DMS114 treated with DMSO at 0.1 percent for 48 hours (cell line): ENCODE measurements at regions not wholly inside any gene's neighbourhood (a gene's known extent, or its start where the extent isn't known, plus 50 kb on each side); places are given as distances from the start of the nearest gene placed in this dataset.
"Not testable (repeated sequence)": the region's sequence is repeated elsewhere in the genome, so short reads cannot be mapped to it uniquely, and the experiment has no call there.

Source experiments
- DNase-seq: peaks from one replicate; lab custom pipeline; 2025; ENCODE audit not compliant: unreplicated experiment; lab: John Stamatoyannopoulos, UW

GRCh38 chr7:112982441-112983063, 104.1 kb downstream of the GPR85 start:
- DNase-seq: no peak

DNA sequence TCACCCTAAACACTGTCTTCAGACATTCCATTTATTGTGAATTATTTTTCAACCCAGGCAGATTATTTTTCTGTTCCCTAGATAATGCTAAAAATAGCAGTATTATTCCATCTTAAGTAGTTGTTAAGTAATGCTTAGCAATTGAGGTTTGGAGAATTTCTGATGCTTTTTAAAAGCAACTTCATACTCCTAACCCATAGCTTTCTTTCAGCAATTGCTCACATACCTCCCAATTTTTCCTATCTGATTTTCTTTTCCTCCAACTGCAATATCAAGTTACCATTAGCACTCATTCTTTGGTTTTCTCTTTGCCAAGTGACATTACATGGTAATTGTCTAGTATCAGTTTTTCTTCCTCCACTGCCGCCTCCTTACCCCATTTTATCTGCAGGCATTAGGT, 104.7 kb downstream of the GPR85 start:
- DNase-seq: no peak

GRCh38 chr7:112979055-112979454, 107.6 kb downstream of the GPR85 start:
- not testable (repeated sequence) for DNase-seq

GRCh38 chr7:112977244-112977955, 109.2 kb downstream of the GPR85 start:
- not testable (repeated sequence) for DNase-seq

DNA sequence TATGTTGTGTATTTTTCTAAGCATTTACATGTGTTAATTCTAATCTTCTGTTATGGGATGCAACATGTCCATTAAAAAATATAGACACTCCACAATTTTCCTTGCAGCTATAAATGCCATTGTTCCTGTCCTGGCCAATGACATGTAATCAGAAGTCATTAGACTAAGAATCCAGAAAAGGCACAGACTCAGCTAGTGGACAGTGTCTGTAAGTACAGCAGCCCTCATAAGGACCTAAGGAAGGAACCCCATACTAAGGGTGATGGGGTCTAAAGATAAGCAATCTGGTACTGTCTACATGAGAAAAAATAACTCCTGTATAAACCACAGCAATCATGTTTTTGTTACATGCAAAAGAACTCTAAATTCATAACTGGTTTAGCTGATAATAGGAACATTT, 115.9 kb downstream of the GPR85 start:
- no peak for DNase-seq

DNA sequence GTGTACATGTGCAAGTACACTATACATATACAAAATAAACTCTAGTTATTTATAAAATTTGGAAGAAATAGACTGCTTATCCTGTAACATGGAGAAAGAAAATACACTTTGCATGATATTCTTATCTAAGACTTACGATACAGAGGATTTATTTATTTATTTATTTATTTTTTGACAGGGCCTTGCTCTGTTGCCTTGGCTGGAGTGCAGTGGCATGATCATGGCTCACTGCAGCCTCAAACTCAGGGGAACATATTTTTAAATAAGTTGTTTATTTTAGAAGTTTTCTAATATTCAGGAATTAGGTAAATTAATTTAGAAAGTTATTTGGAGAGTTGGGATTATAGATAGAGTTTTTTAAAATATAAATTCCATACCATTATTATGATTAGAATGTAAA, 116.7 kb downstream of the GPR85 start:
- DNase-seq: no peak

- DNase-seq: no peak
Observed at GRCh38 chr7:112965506-112965905, 121.1 kb downstream of the GPR85 start.

- DNase-seq: no peak
Observed at GRCh38 chr7:112963634-112964033, 123.0 kb downstream of the GPR85 start.

DNA sequence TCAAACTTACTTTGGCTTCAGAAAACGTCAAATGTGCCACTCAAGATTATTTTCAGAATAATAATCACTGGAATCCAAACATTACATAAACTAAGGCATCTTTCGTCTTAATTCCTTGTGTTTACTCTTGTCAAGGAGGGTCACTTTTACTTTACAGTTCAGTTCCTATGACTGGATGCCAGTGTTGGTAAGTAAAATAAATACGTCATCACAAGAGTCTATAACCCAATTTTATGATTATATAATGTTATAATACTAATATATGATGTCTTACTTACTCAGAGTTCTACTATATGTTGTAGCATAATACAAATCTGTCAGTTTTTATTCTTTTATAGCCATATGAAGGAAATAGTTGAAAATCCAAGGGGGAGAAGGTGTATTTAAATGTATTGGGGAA, 123.8 kb downstream of the GPR85 start:
- no peak for DNase-seq

- no peak for DNase-seq
Observed at GRCh38 chr7:112959276-112959675, 127.4 kb downstream of the GPR85 start.

DNA sequence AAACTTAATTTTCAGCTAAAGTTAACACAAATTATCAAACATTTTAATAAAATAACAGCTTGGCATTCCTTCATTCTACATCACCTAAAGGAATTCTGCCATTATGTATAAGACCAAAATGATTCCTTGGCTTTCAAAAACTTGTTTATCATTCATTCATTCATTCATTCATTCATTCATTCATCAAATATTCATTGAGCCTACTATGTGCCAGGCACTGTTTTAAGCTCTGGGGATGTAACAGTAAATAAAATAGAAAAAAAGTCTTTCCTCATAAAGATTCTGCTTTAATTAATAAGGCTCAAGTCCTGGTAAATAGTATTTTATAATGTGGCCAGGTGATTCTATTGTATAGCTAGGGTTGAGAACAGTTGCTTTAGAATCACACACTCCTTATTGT, 127.9 kb downstream of the GPR85 start:
- DNase-seq: no peak

DNA sequence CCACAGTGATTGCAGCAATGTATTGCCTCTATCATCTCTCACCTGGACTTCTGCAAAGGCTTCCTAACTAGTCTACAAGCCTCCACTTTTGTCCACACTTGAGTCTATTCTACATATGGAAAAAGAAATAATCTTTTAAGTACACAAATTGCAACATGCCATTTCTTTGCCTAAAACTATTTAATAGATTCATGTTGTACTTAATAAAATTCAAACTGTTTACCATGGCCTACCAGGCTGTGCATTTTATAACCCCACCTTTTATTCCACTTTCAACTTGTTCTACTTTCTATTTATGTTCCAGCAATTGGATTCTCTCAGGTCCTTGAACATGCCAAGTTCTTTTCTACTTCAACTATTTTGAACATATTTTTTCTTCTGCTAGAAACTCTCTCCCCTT, 128.7 kb downstream of the GPR85 start:
- no peak for DNase-seq

DNA sequence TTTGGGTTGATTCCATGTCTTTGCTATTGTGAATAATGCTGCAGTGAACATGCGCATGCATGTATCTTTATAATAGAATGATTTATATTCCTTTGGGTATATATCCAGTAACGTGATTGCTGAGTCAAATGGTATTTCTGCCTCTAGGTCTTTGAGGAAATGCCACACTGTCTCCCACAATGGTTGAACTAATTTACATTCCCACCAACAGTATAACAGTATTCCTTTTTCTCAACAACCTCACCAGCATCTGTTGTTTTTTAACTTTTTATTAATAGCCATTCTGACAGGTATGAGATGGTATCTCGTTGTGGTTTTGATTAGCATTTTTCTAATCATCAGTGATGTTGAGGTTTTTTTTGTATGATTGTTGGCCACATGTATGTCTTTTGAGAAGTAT, 133.6 kb downstream of the GPR85 start:
- DNase-seq: not testable (repeated sequence)

- no peak for DNase-seq
Observed at GRCh38 chr7:112951070-112951469, 135.6 kb downstream of the GPR85 start.

DNA sequence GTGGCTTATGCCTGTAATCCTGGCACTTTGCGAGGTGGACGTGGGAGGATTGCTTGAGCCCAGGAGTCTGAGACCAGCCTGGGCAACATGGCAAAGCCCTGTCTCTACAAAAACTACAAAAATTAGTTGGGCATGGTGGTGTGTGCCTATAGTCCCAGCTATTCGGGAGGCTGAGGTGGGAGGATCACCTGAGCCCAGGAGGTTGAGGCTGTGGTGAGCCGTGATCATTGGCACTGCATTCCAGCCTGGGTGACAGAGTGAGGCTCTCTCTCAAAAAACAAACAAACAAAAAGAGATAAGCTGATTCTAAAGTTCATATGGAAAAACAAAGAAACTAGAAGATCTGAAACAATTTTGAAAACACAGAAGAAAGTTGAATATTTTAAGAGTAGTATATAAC, 136.9 kb downstream of the GPR85 start:
- DNase-seq: not testable (repeated sequence)

DNA sequence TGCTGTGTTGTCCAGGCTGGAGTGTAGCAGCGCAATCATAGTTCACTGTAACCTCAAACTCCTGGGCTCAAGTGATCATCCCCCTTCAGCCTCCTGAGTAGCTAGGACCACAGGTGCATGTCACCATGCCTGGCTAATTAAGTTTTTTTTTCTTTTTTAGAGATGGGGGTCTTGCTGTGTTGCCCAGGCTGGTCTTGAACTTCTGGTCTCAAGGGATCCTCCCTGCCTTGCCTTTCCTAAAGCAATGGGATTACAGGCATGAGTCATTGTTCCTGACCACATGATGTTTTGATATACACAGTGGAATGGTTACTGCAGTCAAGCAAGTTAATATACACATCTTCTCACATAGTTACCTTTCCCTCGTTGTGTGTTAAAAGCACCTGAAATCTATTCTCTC, 140.3 kb downstream of the GPR85 start:
- no peak for DNase-seq

GRCh38 chr7:112945046-112945445, 141.6 kb downstream of the GPR85 start:
- DNase-seq: no peak

DNA sequence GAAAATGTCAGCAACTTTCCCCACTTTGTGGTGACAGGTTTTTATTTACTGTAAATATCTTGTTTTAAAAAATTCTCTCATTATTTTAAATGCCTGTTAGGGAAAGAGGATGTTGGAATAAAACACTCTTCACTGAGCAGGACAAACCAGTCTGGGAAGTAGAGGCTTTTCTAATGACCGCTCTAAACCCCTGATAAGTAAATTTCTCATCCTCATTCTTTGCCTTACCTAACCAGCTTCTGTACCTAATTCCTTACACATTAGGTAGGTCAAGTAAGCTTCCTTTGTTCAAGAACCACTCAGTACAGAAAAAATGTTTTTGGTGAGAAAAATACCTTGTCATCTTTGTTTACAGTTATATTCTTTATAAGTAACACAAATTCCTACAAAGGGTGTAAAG, 143.6 kb downstream of the GPR85 start:
- DNase-seq: no peak

DNA sequence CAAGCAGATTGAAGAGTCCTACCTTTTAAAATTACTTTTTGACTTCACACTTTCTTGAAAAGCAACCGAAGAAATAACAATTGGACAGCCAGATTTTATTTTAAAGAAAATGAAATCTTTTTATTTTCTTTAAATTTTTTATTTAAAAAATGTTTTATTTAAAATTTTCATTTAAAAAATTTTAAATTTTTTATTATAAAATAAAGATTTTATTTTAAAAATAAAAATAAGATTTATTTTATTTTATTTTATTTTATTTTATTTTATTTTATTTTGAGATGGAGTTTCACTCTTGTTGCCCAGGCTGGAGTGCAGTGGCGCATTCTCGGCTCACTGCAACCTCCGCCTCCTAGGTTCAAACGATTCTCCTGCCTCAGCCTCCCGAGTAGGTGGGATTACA, 144.5 kb downstream of the GPR85 start:
- not testable (repeated sequence) for DNase-seq

GRCh38 chr7:112940314-112940732, 146.3 kb downstream of the GPR85 start:
- no peak for DNase-seq

GRCh38 chr7:112939574-112940313, 146.9 kb downstream of the GPR85 start:
- peak; percentile 98 for DNase-seq
